Activated CD4-positive, alpha-beta T cell treated with anti-CD3 and anti-CD28 coated beads, Interleukin-2, amount 50 U/mL, for 48 hours (primary cell): ENCODE measurements at regions not wholly inside any gene's neighbourhood (a gene's known extent, or its start where the extent isn't known, plus 50 kb on each side); places are given as distances from the start of the nearest gene placed in this dataset.

ENCODE experiments used
- DNase-seq, 2 experiments: peaks; one replicate each; pipeline ENCODE4 v3.0.0-alpha.2; 2020

DNA sequence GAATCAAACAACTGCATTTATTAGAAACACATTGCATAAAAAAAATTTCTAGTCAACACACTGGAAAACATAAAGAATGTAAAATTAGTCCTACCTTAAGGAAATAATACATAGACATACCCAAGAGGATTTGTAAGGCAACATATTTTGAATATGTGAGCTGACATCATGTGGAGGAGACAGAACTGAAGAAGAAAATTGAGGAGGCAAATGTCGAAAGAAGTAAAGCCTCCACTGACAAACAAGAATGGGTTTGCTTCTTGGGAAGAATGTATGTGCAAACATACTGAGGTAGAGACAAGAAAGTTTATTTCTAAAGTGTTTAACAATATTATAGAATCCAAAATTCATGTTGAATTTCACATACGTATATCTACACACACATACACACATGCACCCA, 363.0 kb upstream of the PDE4D start:
- no peak for DNase-seq

DNA sequence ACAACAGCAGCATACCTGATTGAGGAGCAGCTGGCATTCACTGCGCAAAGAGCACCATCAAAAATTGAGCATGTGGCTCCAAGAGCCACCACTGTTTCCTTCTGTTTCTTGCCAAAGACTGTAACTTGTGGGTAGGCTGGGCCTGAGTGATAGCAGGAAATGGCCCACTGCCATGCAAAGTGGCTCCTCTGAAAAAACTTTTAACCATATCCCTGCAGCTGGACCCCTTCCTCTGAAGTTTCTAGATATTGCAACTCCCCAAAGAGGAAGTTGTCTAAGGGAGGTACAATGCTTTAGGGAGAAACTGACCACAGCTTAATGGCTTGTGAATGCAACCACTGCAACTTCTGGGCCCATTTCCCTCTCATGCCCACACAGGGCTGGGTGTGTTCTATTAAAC, 355.4 kb upstream of the PDE4D start:
- DNase-seq: no peak

DNA sequence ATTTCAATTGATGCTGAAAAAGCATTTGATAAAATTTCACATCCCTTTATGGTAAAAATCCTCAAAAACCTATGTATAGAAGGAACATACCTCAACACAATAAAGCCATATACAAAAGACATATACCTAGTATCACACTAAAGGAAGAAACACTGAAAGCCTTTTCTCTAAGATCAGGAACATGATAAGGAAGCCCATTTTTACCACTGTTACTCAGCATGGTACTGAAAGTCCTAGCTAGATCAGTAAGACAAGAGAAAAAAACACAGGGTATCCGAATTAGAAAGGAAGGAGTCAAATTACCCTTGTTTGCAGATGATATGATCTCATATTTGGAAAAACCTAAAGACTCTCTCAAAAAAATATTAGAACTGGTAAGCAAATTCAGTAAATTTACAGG, 350.2 kb upstream of the PDE4D start:
- no peak for DNase-seq

DNA sequence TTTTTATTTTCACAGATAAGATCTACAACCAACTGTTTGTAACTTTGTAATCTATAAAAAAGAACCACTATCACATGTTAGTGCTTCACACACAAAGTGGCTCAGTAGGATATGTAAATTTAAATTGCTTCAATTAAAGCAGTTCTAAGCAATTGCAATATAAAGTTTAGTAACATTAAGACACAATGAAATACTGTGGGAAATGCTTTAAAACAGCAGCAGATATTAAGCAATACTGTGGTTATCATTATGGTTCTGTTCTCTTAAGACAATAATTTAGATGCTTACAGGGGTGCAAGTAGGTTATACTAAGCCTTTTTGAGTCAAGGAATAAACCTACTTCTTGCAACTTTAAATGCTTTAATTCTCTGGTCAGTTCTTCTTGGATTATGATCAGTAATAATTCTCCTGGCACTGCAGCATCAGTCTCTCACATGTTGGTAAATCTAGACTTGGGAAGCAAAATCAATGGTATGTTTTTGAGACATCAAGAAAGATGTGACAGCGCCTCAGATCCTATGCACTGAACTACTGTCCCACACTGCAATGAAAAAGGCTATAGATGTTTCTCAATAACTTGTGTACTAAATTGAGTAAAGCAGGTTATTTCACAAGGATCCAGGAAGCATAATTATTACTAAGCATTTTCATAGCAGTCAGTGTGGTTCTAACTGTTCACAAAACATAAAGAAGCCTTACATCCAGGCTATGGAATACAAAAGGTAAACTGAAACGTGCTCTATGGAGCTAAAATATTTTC, 338.7 kb upstream of the PDE4D start:
- DNase-seq: no peak

DNA sequence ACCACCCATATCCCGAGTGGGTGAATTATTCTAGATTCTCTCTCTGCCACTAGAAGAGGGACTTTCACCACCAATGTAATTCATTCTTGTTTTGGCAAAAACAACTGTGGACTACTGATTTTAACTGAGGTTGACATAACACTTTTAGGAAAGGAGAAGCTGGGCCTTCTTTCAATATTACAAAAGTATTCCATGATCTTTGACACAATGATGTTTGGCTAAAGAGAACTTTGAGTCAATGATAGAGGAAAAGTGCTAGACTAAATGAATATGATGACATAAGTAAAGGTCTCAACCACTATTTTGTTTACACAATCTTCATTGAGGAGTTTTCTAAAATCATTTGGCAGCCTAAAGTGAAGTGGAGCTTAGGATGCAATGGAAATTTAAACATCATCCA, 336.9 kb upstream of the PDE4D start:
- no peak for DNase-seq

DNA sequence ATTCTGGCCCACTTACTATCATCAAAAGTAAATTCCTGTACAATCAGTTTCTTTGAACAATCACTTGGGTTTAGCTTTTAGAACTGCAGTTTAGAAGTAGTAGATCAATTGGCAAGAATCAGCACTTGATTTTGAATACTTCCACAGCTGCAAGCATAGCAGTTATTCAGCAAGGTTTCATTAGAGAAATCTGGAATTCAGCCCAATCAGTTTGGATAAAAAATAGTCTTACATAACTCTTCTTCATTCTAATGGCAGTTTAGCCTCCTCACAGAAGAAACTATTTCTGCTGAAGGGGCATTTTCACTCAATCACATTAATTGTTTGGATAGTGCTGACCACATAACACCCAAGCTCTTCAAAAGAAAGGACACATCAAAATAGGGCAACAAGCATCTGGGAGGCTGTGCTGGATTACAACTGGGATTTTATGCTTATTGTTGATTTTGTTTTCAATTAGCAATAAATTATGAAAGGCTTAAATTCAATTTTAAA, 336.2 kb upstream of the PDE4D start:
- DNase-seq: no peak

DNA sequence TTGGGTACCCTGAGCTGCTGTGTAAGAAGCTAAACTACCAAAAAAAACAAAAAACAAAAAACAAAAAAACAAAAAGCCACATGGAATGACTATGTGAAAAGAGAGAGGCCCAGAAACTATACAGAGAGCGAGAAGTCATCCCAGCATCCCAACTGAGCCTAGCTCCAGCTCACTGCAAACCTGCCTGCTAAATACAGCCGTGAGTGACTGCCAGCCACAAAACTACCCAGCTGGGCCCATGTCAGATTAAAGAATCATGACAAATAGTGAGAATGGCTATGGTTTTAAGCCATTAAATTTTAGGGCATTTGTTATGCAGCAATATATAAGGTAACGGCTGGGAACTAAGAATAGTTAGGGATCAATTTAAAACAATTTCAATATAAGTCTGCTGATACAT, 335.1 kb upstream of the PDE4D start:
- DNase-seq: no peak

DNA sequence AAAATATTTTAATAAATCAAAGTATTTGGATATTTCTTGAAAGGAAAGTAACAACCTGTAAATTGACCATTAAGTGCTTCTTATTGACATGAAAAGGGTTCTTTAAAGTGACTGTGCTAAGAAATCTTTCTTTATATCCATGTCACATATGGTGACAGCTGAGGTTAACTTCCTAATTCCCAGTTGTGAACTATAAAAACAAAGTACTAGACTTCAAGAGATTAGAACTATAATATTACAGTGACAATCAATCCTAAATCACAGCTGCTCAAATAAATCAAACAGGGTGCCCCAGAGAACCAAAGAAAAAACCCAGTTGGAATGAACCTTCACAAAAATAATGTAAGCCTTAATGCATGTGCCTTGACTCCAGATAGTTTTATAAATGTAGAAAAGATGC, 332.6 kb upstream of the PDE4D start:
- no peak for DNase-seq

DNA sequence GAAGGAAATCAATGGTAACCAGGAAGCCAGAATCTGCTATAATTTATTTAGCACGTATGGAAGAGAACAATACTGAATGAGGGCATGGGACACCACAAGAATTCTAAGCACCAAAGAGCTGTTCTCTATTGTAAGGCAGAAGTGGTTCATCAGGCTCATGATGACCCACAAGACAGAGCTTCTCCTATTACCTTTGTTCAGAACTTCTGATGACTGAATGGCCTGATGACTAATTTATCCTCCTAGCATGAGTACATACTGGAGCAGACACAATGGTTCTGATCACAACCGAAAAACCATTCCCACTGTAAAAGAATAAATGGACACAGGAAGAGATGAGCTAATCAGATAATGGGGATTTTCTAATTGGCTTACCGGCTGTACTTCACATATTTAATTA, 329.8 kb upstream of the PDE4D start:
- no peak for DNase-seq

GRCh38 chr5:60219921-60220320, 326.4 kb upstream of the PDE4D start:
- DNase-seq: no peak

- no peak for DNase-seq
These were observed 317.3 kb upstream of the PDE4D start for GRCh38 chr5:60210810-60211209.

DNA sequence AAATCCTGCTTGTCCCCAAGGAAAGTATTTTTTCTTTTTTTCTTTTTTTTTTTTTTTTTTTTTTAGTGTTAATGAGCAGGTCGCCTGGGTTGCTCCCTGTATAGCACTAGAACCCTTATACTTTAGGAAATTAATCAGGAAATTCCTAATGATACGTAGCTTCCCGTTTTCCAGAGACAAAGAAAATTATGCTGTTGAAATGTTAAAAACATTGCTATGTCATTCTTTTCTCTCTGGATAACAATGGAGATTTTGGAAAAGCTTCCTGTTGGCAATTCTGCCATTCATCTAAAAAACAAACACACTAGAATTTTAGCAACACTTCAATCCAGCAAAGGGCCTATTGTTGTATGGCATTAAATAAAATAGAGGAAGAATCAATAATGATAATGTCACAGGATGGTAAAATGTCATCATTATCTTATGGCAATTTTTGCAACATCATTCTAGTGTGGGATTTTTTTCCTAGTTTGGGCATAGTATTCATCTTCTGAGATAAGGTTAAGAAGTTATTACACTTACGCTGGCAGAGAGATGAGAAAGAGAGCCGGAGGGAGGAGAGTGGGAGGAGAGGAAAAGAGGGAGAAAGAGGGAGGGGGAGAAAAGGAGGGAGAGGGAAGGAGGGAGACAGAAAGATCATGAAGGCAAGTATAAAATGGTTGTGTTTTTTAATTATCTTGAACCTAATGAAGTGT, 315.8 kb upstream of the PDE4D start:
- DNase-seq: no peak

DNA sequence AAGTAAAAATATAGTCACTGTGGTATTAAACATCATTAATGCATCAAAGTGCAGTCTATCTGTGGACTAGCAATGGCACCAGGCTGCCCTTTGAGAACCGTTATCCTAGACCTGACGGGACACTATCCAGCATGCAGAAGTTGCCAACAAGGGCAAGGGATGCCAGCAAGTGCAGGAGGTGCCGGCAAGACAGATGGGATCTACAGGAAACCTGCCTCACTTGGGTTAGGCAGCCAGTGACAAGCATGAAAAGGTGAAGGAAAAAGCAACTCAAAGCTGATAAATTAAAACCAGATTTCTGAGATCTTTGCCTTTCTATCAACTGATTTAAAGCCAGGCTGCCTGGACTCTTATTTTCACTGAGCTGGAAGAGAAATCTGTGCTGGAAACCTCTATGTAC, 315.2 kb upstream of the PDE4D start:
- DNase-seq: no peak

DNA sequence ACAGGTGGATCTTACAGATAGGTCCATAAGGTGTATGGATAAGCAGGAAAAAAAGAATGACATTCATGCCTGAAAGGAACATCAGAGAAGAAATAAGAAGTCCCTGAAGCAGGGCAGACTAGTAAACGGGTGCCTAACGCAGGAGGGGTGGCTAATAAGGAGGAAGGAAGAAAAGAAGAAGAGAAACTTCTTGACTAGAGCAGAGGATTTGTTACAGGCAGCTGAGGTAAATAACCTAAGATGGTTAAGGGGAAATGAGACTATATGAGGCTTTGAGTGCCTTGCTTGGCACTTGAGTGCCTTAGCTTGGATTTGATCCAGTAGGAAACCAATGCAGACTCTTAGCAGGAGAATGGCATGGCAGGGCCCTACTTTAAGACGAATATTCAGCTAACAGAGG, 313.5 kb upstream of the PDE4D start:
- no peak for DNase-seq

- no peak for DNase-seq
These were observed 312.7 kb upstream of the PDE4D start for GRCh38 chr5:60206234-60206633.

DNA sequence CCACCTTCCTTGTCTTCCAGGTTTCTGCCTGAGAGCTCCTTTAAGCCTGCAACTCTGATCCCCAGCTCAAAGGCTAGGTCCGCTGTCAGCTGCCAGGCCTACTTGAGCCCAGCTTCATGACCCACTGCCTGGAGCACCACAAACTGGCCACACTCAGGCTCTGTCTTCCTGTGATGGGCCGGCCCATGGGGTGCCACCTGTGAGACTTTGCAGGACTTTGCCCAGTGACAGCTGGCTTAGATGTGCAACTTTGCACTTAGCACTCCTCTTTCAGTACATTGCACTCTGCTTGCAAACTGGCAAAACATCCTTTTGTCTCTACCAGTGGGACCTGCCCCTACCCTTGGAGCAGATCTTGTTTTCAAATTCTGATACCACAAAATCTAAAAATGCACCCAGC, 311.5 kb upstream of the PDE4D start:
- DNase-seq: no peak

- DNase-seq: no peak
These were observed 303.0 kb upstream of the PDE4D start for GRCh38 chr5:60196385-60197113.

DNA sequence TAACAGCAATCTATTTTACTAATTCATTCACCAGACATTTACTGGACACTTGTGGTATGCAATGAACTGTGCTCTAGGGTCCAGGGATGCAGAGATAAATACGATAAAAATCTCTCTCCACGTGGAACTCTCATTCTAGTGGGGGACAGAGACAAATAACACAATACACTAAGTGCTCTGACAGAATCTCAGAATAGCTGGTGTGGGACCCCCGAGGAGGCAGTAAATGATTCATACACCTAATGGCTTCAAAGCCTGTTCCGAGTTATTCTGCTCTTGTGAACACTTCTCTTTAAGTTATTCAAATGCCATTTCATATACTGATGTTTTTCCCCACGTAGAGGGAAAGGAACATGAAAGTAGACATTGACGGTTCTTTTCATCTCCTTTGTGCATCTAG, 302.0 kb upstream of the PDE4D start:
- no peak for DNase-seq

GRCh38 chr5:60195083-60195482, 301.6 kb upstream of the PDE4D start:
- no peak for DNase-seq

DNA sequence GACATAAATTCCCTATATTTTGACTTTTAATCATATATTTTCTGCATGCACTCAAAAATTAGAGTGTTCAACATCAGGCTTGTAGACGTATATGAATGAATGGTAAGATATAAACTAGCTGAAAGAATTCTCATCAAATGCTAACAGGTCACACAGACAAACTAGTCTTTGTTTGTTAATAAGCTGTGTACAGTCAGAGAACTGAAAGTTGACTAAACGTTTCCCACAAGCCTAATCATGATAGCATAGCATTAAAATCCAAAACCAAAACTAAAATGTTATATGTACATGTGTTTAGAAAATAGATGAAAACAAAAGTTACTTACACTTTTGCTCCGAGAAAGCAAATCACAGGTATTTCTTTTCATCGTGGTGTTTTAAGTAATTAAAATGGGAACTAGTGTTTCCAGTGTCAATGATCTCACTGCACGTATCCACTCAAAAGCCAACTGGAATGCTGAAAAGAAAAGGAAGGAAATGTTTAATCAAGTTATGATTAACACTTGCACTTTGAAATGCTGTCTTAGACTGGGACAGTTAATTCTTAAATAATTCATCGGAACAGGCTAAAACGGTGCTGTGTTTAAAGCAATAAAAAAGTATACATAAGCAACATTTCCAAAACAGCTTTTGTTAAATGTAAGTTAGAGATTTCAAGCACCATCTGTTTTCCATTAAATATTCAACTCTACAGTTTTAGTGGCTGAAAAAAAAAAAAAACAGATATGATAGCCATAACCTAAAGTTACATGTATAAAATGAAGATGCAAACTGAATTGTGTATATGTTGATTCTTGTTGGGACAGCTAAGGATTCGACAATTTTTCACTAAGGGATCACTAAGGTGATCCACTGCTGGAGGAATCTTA, 291.9 kb upstream of the PDE4D start:
- no peak for DNase-seq

- DNase-seq: no peak
These were observed 291.1 kb upstream of the PDE4D start for GRCh38 chr5:60184606-60185005.

DNA sequence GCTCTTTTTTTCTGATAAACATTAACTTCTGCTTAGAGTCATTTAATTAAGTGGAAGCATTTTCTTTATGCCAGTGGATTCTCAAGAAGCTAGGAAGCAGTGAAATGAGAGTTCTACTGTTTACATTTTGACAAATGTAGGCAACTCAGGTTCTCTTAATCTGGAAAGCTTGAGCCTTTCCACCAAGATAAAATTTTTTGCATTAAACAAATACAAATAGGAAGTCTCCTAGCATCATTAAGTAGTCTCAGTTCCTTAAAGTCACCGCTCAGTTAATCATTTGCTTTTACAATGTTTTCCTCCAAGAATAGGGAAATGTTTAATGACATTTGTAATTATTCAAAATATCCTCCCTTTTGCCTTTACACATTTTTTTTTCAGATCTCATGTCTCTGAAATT, 290.4 kb upstream of the PDE4D start:
- no peak for DNase-seq

DNA sequence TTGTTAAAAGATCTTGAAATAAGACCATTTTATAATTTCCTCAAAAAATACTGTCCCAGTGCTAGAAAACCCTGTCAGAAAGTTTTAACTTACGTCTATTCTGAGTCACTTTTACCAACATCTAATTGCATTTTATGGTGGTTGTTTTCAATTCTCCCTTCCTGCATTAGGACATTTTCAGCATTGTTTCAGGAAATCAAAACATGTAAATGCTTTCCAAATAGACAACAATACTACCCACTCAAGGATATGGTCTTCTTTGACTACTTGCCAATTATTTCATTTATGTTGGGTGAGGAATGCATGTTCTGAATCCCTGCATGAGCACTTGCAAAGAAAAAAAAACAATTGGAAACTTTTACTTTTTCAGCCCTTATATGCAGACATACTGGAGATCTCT, 284.6 kb upstream of the PDE4D start:
- DNase-seq: no peak
